OCI-LY7 (cell line): ENCODE measurements at regions not wholly inside any gene's neighbourhood (a gene's known extent, or its start where the extent isn't known, plus 50 kb on each side); places are given as distances from the start of the nearest gene placed in this dataset.
"Not testable (repeated sequence)": the region's sequence is repeated elsewhere in the genome, so short reads cannot be mapped to it uniquely, and the experiment has no call there.

ENCODE experiments used
- BruUV-seq: library from RNA; stranded (reverse); fragments of 400-500 nt; replicated peaks from 2 replicates; lab custom pipeline; 2021; lab: Mats Ljungman, UMichigan
- CTCF ChIA-PET: fragments of 300-600 bp; sonication (Branson Sonifier 250); formaldehyde crosslinking; loops from one replicate; lab custom pipeline; 2022; ENCODE audit warnings: antibody characterized with exemption; ENCODE audit not compliant: unreplicated experiment; lab: Charles Lee
- POLR2A ChIA-PET: fragments of 300-600 bp; sonication (Branson Sonifier 250); formaldehyde crosslinking; loops from one replicate; lab custom pipeline; 2022; ENCODE audit warnings: antibody characterized with exemption; lab: Charles Lee
- DNase-seq: peaks from one replicate; pipeline ENCODE4 v3.0.0-alpha.2; 2015; ENCODE audit warnings: low spot score
- H2AFZ ChIP-seq: fragments of 200-600 bp; sonication (generic), shearing (Covaris generic); 2 replicates; pipeline ENCODE4 v1.6.1; 2014; ENCODE audit warnings: mild to moderate bottlenecking, antibody characterized with exemption, low read length, moderate library complexity
- H3K27ac ChIP-seq: fragments of 200-600 bp; sonication (generic); 2 replicates; pipeline ENCODE4 v1.5.1; 2014; ENCODE audit warnings: mixed run types, low read depth, mild to moderate bottlenecking, moderate library complexity, low read length, inconsistent platforms; ENCODE audit not compliant: poor library complexity, severe bottlenecking
- H3K36me3 ChIP-seq: fragments of 200-600 bp; sonication (generic); 2 replicates; pipeline ENCODE4 v1.6.1; 2014; ENCODE audit warnings: mild to moderate bottlenecking, antibody characterized with exemption, low read length, moderate library complexity, mixed read lengths; ENCODE audit not compliant: insufficient read depth
- H3K4me1 ChIP-seq: fragments of 200-600 bp; sonication (generic); 2 replicates; pipeline ENCODE4 v1.5.1; 2014; ENCODE audit warnings: mild to moderate bottlenecking, low read length; ENCODE audit not compliant: insufficient read depth, poor library complexity, severe bottlenecking
- H3K4me2 ChIP-seq: fragments of 200-600 bp; sonication (generic); 2 replicates; pipeline ENCODE4 v1.6.1; 2014; ENCODE audit warnings: mild to moderate bottlenecking, low read length
- H3K4me3 ChIP-seq: fragments of 200-600 bp; sonication (generic); 2 replicates; pipeline ENCODE4 v1.5.1; 2014; ENCODE audit warnings: mild to moderate bottlenecking, low read depth, low read length; ENCODE audit not compliant: poor library complexity, severe bottlenecking
- H3K79me2 ChIP-seq: fragments of 200-600 bp; sonication (generic); 2 replicates; pipeline ENCODE4 v1.6.1; 2016; ENCODE audit warnings: low read depth, mild to moderate bottlenecking, low read length, moderate library complexity, mixed read lengths; ENCODE audit not compliant: insufficient read depth
- H3K9me2 ChIP-seq: fragments of 200-600 bp; sonication (generic); 2 replicates; pipeline ENCODE4 v1.6.1; 2016; ENCODE audit warnings: mild to moderate bottlenecking, low read length, mixed read lengths; ENCODE audit not compliant: insufficient read depth
- H3K9me3 ChIP-seq: fragments of 200-600 bp; sonication (generic); 2 replicates; pipeline ENCODE4 v1.6.1; 2014; ENCODE audit warnings: mild to moderate bottlenecking, mixed run types, low read length, mixed read lengths
- H4K20me1 ChIP-seq: fragments of 200-600 bp; sonication (generic); 2 replicates; pipeline ENCODE4 v1.6.1; 2014; ENCODE audit warnings: mild to moderate bottlenecking, antibody characterized with exemption, low read length, moderate library complexity, mixed read lengths; ENCODE audit not compliant: insufficient read depth
- CTCF ChIP-seq: fragments of 200-600 bp; sonication (generic); conservative IDR thresholded peaks from 2 replicates; pipeline ENCODE4 v1.5.1; 2014; ENCODE audit warnings: mild to moderate bottlenecking, antibody characterized with exemption, low read length, moderate library complexity, mixed read lengths
- EZH2phosphoT487 ChIP-seq: fragments of 200-600 bp; sonication (generic); IDR thresholded peaks from 2 replicates; pipeline ENCODE4 v1.6.1; 2018; ENCODE audit warnings: low read depth, borderline replicate concordance, mild to moderate bottlenecking, mixed run types, antibody characterized with exemption, low read length, moderate library complexity, mixed read lengths
- intact Hi-C: fragments of 100-400 bp; cut with micrococcal nuclease; formaldehyde crosslinking; loops from one replicate; pipeline ENCODE4 v1.10.0; 2022; ENCODE audit not compliant: unreplicated experiment

- CTCF ChIA-PET, H3K27ac ChIP-seq, H3K79me2 ChIP-seq, H3K36me3 ChIP-seq, POLR2A ChIA-PET, H2AFZ ChIP-seq, DNase-seq, H3K9me3 ChIP-seq, H3K9me2 ChIP-seq, H3K4me3 ChIP-seq, intact Hi-C loops, H3K4me2 ChIP-seq, BruUV-seq, H4K20me1 ChIP-seq: not testable (repeated sequence)
- peaks cover 10% of the 10 kb centered on the region for H3K4me1 ChIP-seq
Measured at GRCh38 chr7:86983654-86984053, 75.8 kb downstream of the ELAPOR2 start.

- BruUV-seq, H3K79me2 ChIP-seq, H2AFZ ChIP-seq, intact Hi-C loops, DNase-seq, H3K9me3 ChIP-seq, H3K36me3 ChIP-seq, H3K4me3 ChIP-seq, H3K27ac ChIP-seq, H3K4me2 ChIP-seq, H3K9me2 ChIP-seq, CTCF ChIA-PET, H4K20me1 ChIP-seq: not testable (repeated sequence)
- POLR2A ChIA-PET, result interaction anchor here (0.9 to 1.8 kb wide), 2 partner anchors 10 to 73 kb away, joined by 3 to 4 read pairs; no protein-coding TSS in a partner anchor
- H3K4me1 ChIP-seq, result peaks cover 14% of the 10 kb centered on the region
Measured at GRCh38 chr7:86981937-86982336, 77.5 kb downstream of the ELAPOR2 start.

GRCh38 chr7:86981127-86981526 lies 78.3 kb downstream of the ELAPOR2 start:
- TF ChIP-seq EZH2phosphoT487 (no peak), CTCF (no peak)
- ChIA-PET POLR2A (interaction anchor here (0.6 to 1.8 kb wide), 3 partner anchors 11 to 957 kb away, joined by 3 to 4 read pairs (median 3); no protein-coding TSS in a partner anchor), CTCF (interaction anchor here (0.8 kb wide), 1 partner anchor 10 kb away, joined by 3 read pairs; no protein-coding TSS in a partner anchor)
- H3K9me3 ChIP-seq, result no peaks in the 10 kb centered on the region
- DNase-seq, result no peak
- no peak overlapping the region for H2AFZ ChIP-seq
- no peaks in the 10 kb centered on the region for H4K20me1 ChIP-seq
- H3K36me3 ChIP-seq, result no peaks in the 10 kb centered on the region
- no peaks in the 10 kb centered on the region for H3K9me2 ChIP-seq
- no peak overlapping the region for H3K4me3 ChIP-seq
- no TSS peak for BruUV-seq
- H3K4me1 ChIP-seq, result peaks cover 14% of the 10 kb centered on the region
- H3K27ac ChIP-seq, result no peak overlapping the region
- no peak overlapping the region for H3K4me2 ChIP-seq
- H3K79me2 ChIP-seq, result no peaks in the 10 kb centered on the region
- intact Hi-C loops, result no loop called here

GRCh38 chr7:86980223-86980622 lies 79.2 kb downstream of the ELAPOR2 start:
- Histone ChIP-seq H2AFZ (no peak overlapping the region), H3K9me2 (no peaks in the 10 kb centered on the region), H3K4me2 (no peak overlapping the region), H3K4me1 (peaks cover 14% of the 10 kb centered on the region), H3K27ac (no peak overlapping the region), H3K79me2 (no peaks in the 10 kb centered on the region), H3K36me3 (no peaks in the 10 kb centered on the region), H4K20me1 (no peaks in the 10 kb centered on the region), H3K4me3 (no peak overlapping the region), H3K9me3 (no peaks in the 10 kb centered on the region)
- intact Hi-C loops, result no loop called here
- no peak for TF ChIP-seq EZH2phosphoT487
- TF ChIP-seq CTCF, result no peak
- DNase-seq, result no peak
- no TSS peak for BruUV-seq
- ChIA-PET POLR2A (interaction anchor here (0.6 to 1.8 kb wide), 4 partner anchors 12 to 958 kb away, joined by 3 to 4 read pairs (median 4); no protein-coding TSS in a partner anchor), CTCF (interaction anchor here (0.8 kb wide), 1 partner anchor 10 kb away, joined by 3 read pairs; no protein-coding TSS in a partner anchor)
